ENCODE measurements at regions not wholly inside any gene's neighbourhood (a gene's known extent, or its start where the extent isn't known, plus 50 kb on each side); places are given as distances from the start of the nearest gene placed in this dataset.

GRCh38 chr9:111094433-111094924 lies 56.2 kb upstream of the LPAR1 start:
- TF ChIP-seq CTCF (IDR thresholded peaks at IDR 0.05): no peak
- no peak for TF ChIP-seq POLR2A (IDR thresholded peaks at IDR 0.05)
- TF ChIP-seq POLR2AphosphoS5 (IDR thresholded peaks at IDR 0.05; ENCODE audit: insufficient read depth in 1 of 2, low read depth in 1 of 2): no peak
